HG03025 (cell line): ENCODE measurements at regions not wholly inside any gene's neighbourhood (a gene's known extent, or its start where the extent isn't known, plus 50 kb on each side); places are given as distances from the start of the nearest gene placed in this dataset.
"Not testable (repeated sequence)": the region's sequence is repeated elsewhere in the genome, so short reads cannot be mapped to it uniquely, and the experiment has no call there.

Source experiments
- ATAC-seq: cut with Tn5 transposase; IDR thresholded peaks from one replicate; pipeline ENCODE4 v1.9.1; 2021; ENCODE audit warnings: mild to moderate bottlenecking, moderate library complexity; ENCODE audit not compliant: unreplicated experiment, low FRiP score

- ATAC-seq: no peak
Observed at GRCh38 chr7:81385370-81385769, 384.5 kb downstream of the HGF start.

GRCh38 chr7:81383846-81384245 lies 386.0 kb downstream of the HGF start:
- ATAC-seq: no peak

- ATAC-seq: not testable (repeated sequence)
Observed at GRCh38 chr7:81374641-81375040, 395.2 kb downstream of the HGF start.

- no peak for ATAC-seq
Observed at GRCh38 chr7:81370822-81371221, 399.0 kb downstream of the HGF start.

- ATAC-seq: no peak
Observed at GRCh38 chr7:81367326-81367931, 402.4 kb downstream of the HGF start.

GRCh38 chr7:81366546-81366945 lies 403.3 kb downstream of the HGF start:
- no peak for ATAC-seq

- ATAC-seq: no peak
Observed at GRCh38 chr7:81361769-81362312, 408.0 kb downstream of the HGF start.

GRCh38 chr7:81355911-81356310 lies 413.9 kb downstream of the HGF start:
- ATAC-seq: no peak

- no peak for ATAC-seq
Observed at GRCh38 chr7:81349044-81349443, 420.8 kb downstream of the HGF start.

- no peak for ATAC-seq
Observed at GRCh38 chr7:81339946-81340345, 421.1 kb upstream of the SEMA3C start.

- ATAC-seq: no peak
Observed at GRCh38 chr7:81333536-81333935, 414.7 kb upstream of the SEMA3C start.

GRCh38 chr7:81333004-81333403 lies 414.2 kb upstream of the SEMA3C start:
- no peak for ATAC-seq

- ATAC-seq: no peak
Observed at GRCh38 chr7:81331061-81332018, 412.5 kb upstream of the SEMA3C start.

- ATAC-seq: no peak
Observed at GRCh38 chr7:81330108-81330507, 411.3 kb upstream of the SEMA3C start.

GRCh38 chr7:81327468-81328266 lies 408.8 kb upstream of the SEMA3C start:
- ATAC-seq: no peak

GRCh38 chr7:81321949-81322348 lies 403.1 kb upstream of the SEMA3C start:
- no peak for ATAC-seq

GRCh38 chr7:81317741-81318140 lies 398.9 kb upstream of the SEMA3C start:
- no peak for ATAC-seq

- no peak for ATAC-seq
Observed at GRCh38 chr7:81308643-81309322, 389.9 kb upstream of the SEMA3C start.

- no peak for ATAC-seq
Observed at GRCh38 chr7:81301815-81302214, 383.0 kb upstream of the SEMA3C start.

GRCh38 chr7:81300753-81301152 lies 381.9 kb upstream of the SEMA3C start:
- ATAC-seq: no peak
